GM12874 (cell line): ENCODE measurements at regions not wholly inside any gene's neighbourhood (a gene's known extent, or its start where the extent isn't known, plus 50 kb on each side); places are given as distances from the start of the nearest gene placed in this dataset.

Experiments used
- CTCF ChIP-seq: IDR thresholded peaks from 2 replicates; pipeline ENCODE4 v1.5.1; 2011; ENCODE audit warnings: low read depth, mild to moderate bottlenecking, control low read depth, low read length, moderate library complexity; ENCODE audit not compliant: insufficient read depth

GRCh38 chr2:221189431-221190067, 382.6 kb downstream of the EPHA4 start:
- no peak for TF ChIP-seq CTCF

- TF ChIP-seq CTCF: no peak
These were observed 376.3 kb downstream of the EPHA4 start for GRCh38 chr2:221195829-221196228.

GRCh38 chr2:221197225-221197856, 374.8 kb downstream of the EPHA4 start:
- no peak for TF ChIP-seq CTCF

GRCh38 chr2:221198309-221198708, 373.8 kb downstream of the EPHA4 start:
- TF ChIP-seq CTCF: no peak

GRCh38 chr2:221200184-221200839, 371.8 kb downstream of the EPHA4 start:
- TF ChIP-seq CTCF: no peak

- TF ChIP-seq CTCF: no peak
These were observed 369.7 kb downstream of the EPHA4 start for GRCh38 chr2:221202431-221202830.

- no peak for TF ChIP-seq CTCF
These were observed 369.0 kb downstream of the EPHA4 start for GRCh38 chr2:221203125-221203524.
